PC-9 (cell line): ENCODE measurements at regions not wholly inside any gene's neighbourhood (a gene's known extent, or its start where the extent isn't known, plus 50 kb on each side); places are given as distances from the start of the nearest gene placed in this dataset.

ENCODE experiments used
- BruUV-seq: library from RNA; stranded (reverse); fragments of 400-500 nt; replicated peaks from 2 replicates; lab custom pipeline; 2021; lab: Mats Ljungman, UMichigan
- CTCF ChIA-PET: fragments of 300-600 bp; sonication (Branson Sonifier 250); formaldehyde crosslinking; loops from one replicate; lab custom pipeline; 2022; ENCODE audit warnings: antibody characterized with exemption; lab: Charles Lee
- POLR2A ChIA-PET: fragments of 300-600 bp; sonication (Branson Sonifier 250); formaldehyde crosslinking; loops from one replicate; lab custom pipeline; 2022; ENCODE audit warnings: antibody characterized with exemption; ENCODE audit not compliant: unreplicated experiment; lab: Charles Lee
- DNase-seq, 2 experiments: peaks; one replicate each; pipeline versions ENCODE4 v3.0.0 to v3.0.0-alpha.2; 2015 to 2022; ENCODE audit warnings: mixed read lengths in 1 of 2
- H2AFZ ChIP-seq: fragments of 200-600 bp; sonication (generic); 2 replicates; pipeline ENCODE4 v1.8.1; 2017; ENCODE audit warnings: antibody characterized with exemption
- H3F3A ChIP-seq: fragments of 200-600 bp; sonication (generic); 2 replicates; pipeline ENCODE4 v1.8.1; 2017; ENCODE audit warnings: antibody characterized with exemption, mild to moderate bottlenecking, low read depth; ENCODE audit not compliant: insufficient read depth
- H3K27ac ChIP-seq: fragments of 200-600 bp; sonication (generic); 2 replicates; pipeline ENCODE4 v1.6.1; 2016; ENCODE audit warnings: mixed run types
- H3K27me3 ChIP-seq: fragments of 200-600 bp; sonication (generic); 2 replicates; pipeline ENCODE4 v1.6.1; 2016; ENCODE audit warnings: low read depth, mixed run types; ENCODE audit not compliant: insufficient read depth
- H3K36me3 ChIP-seq: fragments of 200-600 bp; sonication (generic); 2 replicates; pipeline ENCODE4 v1.6.1; 2016; ENCODE audit warnings: low read depth, mixed run types
- H3K4me1 ChIP-seq: fragments of 200-600 bp; sonication (generic); replicated peaks from 2 replicates; pipeline ENCODE4 v1.6.1; 2016; ENCODE audit warnings: mixed run types; ENCODE audit not compliant: insufficient read depth
- H3K4me2 ChIP-seq: fragments of 200-600 bp; sonication (generic); 2 replicates; pipeline ENCODE4 v1.6.1; 2017; ENCODE audit warnings: mixed run types
- H3K4me3 ChIP-seq: fragments of 200-600 bp; sonication (generic); 2 replicates; pipeline ENCODE4 v1.6.1; 2016; ENCODE audit warnings: mixed run types
- H3K79me2 ChIP-seq: fragments of 200-600 bp; sonication (generic); 2 replicates; pipeline ENCODE4 v1.6.1; 2017; ENCODE audit warnings: low read depth, mixed run types
- H3K9me2 ChIP-seq: fragments of 200-600 bp; sonication (generic); 2 replicates; pipeline ENCODE4 v1.8.1; 2017; ENCODE audit warnings: mild to moderate bottlenecking; ENCODE audit not compliant: insufficient read depth
- H3K9me3 ChIP-seq: fragments of 200-600 bp; sonication (generic); 2 replicates; pipeline ENCODE4 v1.8.1; 2016; ENCODE audit warnings: low read depth; ENCODE audit not compliant: insufficient read depth
- H4K20me1 ChIP-seq: fragments of 200-600 bp; sonication (generic); 2 replicates; pipeline ENCODE4 v1.8.1; 2017; ENCODE audit not compliant: insufficient read depth
- CTCF ChIP-seq: fragments of 200-600 bp; sonication (generic); conservative IDR thresholded peaks from 2 replicates; pipeline ENCODE4 v1.6.1; 2017; ENCODE audit warnings: mixed run types, antibody characterized with exemption, mild to moderate bottlenecking, moderate library complexity
- EZH2 ChIP-seq: fragments of 200-600 bp; sonication (generic); IDR thresholded peaks from 2 replicates; pipeline ENCODE4 v1.8.0; 2017; ENCODE audit warnings: antibody characterized with exemption, low read depth
- intact Hi-C: fragments of 100-400 bp; cut with micrococcal nuclease; formaldehyde crosslinking; loops from one replicate; pipeline ENCODE4 v1.10.0; 2022; ENCODE audit not compliant: unreplicated experiment

GRCh38 chr16:65195998-65196397 lies 74.1 kb upstream of the CDH11 start:
- ChIA-PET POLR2A (no interaction called here), CTCF (no interaction called here)
- intact Hi-C loops = no loop called here
- Histone ChIP-seq H3K27me3 (no peaks in the 10 kb centered on the region), H3K9me3 (no peaks in the 10 kb centered on the region), H3K4me1 (no peaks in the 10 kb centered on the region), H3K4me2 (no peak overlapping the region), H2AFZ (no peak overlapping the region), H4K20me1 (no peaks in the 10 kb centered on the region), H3F3A (no peaks in the 10 kb centered on the region), H3K9me2 (no peaks in the 10 kb centered on the region), H3K27ac (no peak overlapping the region), H3K79me2 (no peaks in the 10 kb centered on the region), H3K4me3 (no peak overlapping the region), H3K36me3 (no peaks in the 10 kb centered on the region)
- BruUV-seq = no TSS peak
- no peak for DNase-seq
- TF ChIP-seq EZH2 (no peak), CTCF (no peak)

GRCh38 chr16:65185241-65185778 lies 63.4 kb upstream of the CDH11 start:
- Histone ChIP-seq H3F3A (no peaks in the 10 kb centered on the region), H2AFZ (no peak overlapping the region), H3K79me2 (no peaks in the 10 kb centered on the region), H3K4me3 (no peak overlapping the region), H3K9me2 (no peaks in the 10 kb centered on the region), H3K27ac (no peak overlapping the region), H3K27me3 (no peaks in the 10 kb centered on the region), H3K4me2 (no peak overlapping the region), H3K9me3 (no peaks in the 10 kb centered on the region), H3K4me1 (no peaks in the 10 kb centered on the region), H4K20me1 (no peaks in the 10 kb centered on the region), H3K36me3 (no peaks in the 10 kb centered on the region)
- ChIA-PET CTCF (no interaction called here), POLR2A (no interaction called here)
- BruUV-seq = no TSS peak
- no peak for TF ChIP-seq CTCF
- intact Hi-C loops = no loop called here
- no peak for DNase-seq

GRCh38 chr16:65181071-65181561 lies 59.3 kb upstream of the CDH11 start:
- TF ChIP-seq CTCF = no peak
- no peak for TF ChIP-seq EZH2
- Histone ChIP-seq H3K36me3 (no peaks in the 10 kb centered on the region), H3K4me3 (no peak overlapping the region), H3K9me3 (no peaks in the 10 kb centered on the region), H3K4me1 (no peaks in the 10 kb centered on the region), H3K27ac (no peak overlapping the region), H2AFZ (no peak overlapping the region), H3K4me2 (no peak overlapping the region), H3K9me2 (0 out of 2 replicates have a peak, but pooled peaks cover 4% of the 10 kb centered on the region), H3K27me3 (no peaks in the 10 kb centered on the region), H4K20me1 (no peaks in the 10 kb centered on the region), H3F3A (no peaks in the 10 kb centered on the region), H3K79me2 (no peaks in the 10 kb centered on the region)
- POLR2A ChIA-PET = no interaction called here
- intact Hi-C loops = no loop called here
- DNase-seq = no peak
- no TSS peak for BruUV-seq
- CTCF ChIA-PET = no interaction called here
